D341Med (cell line): ENCODE measurements at regions not wholly inside any gene's neighbourhood (a gene's known extent, or its start where the extent isn't known, plus 50 kb on each side); places are given as distances from the start of the nearest gene placed in this dataset.
A peak's percentile ranks its signal among the peaks of the same experiment; 100 is the strongest.
"Not testable (repeated sequence)": the region's sequence is repeated elsewhere in the genome, so short reads cannot be mapped to it uniquely, and the experiment has no call there.

Experiments used
- DNase-seq: peaks from one replicate; pipeline ENCODE4 v3.0.0; 2012; ENCODE audit warnings: low spot score

DNA sequence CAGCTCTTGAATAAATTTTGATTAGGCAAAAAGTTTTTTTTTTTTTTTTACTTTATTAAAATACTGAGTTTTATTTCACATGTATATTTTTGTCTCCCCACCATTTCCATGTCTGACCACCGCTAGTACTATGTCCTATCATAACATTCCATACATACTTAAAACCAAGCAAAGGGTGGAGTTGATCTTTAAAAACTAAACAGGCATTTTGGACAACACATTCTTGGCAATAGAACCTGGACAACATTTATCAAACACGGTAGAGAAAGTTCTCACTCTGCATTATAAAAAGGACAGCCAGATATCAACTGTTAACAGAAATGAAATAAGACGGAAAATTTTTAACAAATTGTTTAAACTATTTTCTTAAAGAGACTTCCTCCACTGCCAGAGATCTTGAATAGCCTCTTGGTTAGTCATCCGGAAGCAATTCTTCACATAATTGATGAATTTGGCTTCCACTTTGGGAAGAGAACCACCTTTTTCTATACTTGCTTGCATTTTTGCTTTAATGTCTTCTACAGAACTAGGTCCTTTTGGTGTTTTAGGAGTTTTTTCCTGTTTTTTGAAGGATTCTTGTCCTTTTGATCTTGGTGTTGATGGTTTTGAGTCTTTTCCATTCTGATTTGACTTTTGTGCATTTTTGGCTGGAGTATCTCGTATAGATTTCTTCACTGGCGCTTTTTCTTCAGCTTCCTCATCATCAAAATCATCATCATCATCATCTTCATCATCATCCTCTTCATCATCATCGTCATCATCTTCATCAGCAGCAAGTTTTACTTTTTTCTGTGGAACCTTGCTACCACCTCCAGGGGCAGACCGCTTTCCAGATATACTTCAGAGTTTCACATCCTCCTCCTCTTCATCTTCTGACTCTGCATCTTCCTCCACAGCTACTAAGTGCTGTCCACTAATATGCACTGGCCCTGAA lies 58.7 kb downstream of the POU5F2 start:
- DNase-seq = not testable (repeated sequence)

GRCh38 chr5:93681432-93681831 lies 60.0 kb downstream of the POU5F2 start:
- DNase-seq = no peak

- peak; percentile 21 for DNase-seq
Observed at GRCh38 chr5:93677359-93677891, 64.0 kb downstream of the POU5F2 start.

DNA sequence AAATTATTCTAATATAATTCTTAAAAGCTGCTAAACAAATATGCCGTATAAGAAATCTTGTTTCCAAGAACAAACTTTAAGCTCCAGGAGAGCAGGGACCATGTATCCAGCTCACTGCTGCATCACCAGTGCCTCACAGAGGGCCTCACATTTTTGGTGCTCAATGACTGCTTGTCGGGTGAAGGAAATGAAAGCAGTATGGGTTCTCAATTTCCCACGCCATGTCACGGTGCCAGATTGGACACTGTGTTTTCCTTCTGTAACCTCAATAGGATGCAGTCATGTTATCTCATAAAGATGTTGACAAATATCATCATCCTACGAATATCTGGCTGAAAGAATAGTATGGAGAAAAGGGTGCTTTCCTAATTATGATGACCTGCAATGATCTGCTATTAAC lies 64.7 kb downstream of the POU5F2 start:
- no peak for DNase-seq

- DNase-seq = no peak
Observed at GRCh38 chr5:93675460-93676450, 65.6 kb downstream of the POU5F2 start.

DNA sequence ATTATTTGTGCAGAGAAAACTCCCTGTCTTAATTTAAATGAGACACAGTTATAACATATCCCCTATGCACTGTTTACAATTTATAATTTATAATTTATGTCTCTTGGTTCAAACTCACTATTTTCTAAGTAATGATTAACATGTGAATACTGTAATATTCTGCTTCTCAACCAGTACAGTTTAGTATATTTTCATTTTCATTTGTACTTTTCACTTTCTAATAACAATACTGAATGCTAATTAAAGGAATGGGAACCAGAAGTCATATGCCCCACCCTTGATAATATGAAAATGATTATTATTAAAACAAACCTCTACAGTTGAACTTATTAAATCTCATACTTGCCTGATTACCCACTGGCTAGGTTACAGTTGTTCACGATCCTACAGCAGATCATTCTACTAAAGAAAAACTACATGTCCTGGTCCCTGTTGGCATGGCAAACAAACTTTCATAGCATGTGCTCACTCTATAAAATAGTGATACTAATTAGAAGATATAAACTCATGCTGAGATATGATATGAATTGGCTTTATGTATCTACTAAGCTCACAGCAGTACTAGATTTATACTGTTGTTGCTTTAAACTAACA lies 66.4 kb downstream of the POU5F2 start:
- no peak for DNase-seq

GRCh38 chr5:93674138-93674537 lies 67.3 kb downstream of the POU5F2 start:
- DNase-seq = no peak

DNA sequence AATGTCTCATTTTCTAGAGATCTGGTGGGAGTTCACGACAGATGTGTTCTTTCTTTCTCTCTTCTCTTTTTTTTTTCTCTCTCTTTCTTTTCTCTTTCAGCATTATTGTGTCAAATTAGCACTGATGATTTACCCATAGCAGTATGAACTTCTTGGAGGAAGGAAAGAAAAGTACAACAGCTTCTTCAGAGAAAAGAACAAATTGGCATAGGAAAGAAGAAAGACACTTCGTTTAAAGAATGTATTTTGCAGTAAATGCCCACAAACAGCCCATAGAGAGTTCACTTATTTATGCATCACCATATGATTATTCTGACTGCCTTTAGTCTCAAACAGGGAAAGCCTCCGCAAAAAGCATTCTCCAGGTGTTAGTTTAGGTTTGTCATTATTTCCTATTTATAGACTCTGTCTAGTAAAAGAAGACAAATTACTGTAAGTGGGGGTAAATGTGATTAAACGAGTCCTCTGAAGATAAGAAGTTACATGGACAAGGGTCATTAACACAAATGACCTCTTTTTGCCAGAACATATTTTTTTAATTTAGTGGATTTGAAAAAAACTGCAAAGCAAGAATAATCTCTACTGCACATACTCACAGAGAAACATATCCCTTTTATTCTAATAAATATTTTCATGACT lies 68.0 kb downstream of the POU5F2 start:
- DNase-seq = no peak

DNA sequence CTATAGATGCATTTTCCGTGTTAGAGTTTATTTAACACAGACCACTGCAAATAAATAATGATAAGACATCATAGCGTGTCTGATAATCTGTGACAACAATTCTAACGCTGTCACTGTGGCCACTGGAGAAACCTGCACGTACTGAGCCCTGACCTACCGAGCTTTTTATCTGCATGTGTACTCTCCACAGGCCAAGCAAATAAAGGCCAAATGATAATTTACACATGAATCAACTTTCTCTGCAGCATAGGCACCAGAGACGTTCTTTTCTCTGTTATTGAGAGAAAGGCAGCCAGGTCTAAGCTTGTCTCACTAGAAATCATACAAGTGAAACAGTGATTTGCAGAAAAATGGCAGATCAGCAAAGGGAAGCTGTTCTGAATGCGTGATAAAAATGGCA lies 75.8 kb downstream of the POU5F2 start:
- DNase-seq = no peak

DNA sequence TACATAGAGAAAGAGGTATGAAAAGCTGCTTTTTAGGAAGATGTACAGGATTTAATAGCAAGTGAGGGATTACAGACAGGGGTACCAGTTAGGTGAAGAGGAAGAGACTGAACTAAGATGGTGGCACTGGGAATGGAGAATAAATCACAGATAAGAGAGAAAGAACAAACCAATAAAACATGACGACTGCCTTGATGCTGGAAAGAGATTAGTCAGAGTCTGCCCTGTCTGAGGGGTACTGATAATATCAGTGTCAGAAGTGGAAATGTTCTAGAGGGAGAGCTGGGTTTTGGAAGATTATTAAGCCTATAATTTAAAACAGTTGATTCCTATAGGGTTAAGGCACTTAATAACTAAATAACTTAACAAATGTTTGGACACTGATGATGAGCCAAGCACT lies 77.7 kb downstream of the NR2F1 start:
- DNase-seq = no peak

DNA sequence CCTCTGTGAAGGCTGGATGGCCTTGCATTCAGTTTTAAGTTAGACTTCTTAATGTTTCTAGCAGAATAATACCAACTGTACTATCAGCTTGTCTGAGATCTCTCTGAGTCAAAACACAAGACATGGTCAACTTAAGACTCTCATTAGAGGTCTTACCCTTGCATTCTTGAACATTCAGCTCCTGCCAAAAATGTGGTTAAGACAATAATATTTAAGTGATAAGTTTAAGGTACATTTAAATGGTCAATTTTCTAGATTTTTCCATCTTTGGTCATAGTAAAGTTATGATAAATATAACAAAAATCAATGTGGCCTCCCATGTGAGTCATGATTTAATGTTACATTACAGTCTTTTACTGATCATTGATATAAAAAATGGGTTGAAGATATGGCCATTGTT lies 75.0 kb downstream of the NR2F1 start:
- no peak for DNase-seq

GRCh38 chr5:93654676-93655075 lies 71.7 kb downstream of the NR2F1 start:
- no peak for DNase-seq

GRCh38 chr5:93653716-93654115 lies 70.7 kb downstream of the NR2F1 start:
- DNase-seq = no peak

- peak; percentile 14 for DNase-seq
Observed at GRCh38 chr5:93649234-93649900, 66.3 kb downstream of the NR2F1 start.

- no peak for DNase-seq
Observed at GRCh38 chr5:93644760-93645159, 61.7 kb downstream of the NR2F1 start.
